T-cell (primary cell): ENCODE measurements at regions not wholly inside any gene's neighbourhood (a gene's known extent, or its start where the extent isn't known, plus 50 kb on each side); places are given as distances from the start of the nearest gene placed in this dataset.
A peak's percentile ranks its signal among the peaks of the same experiment; 100 is the strongest.

Experiments used
- ATAC-seq, 4 experiments: fragments of 200-7000 bp in 3 of 4; fragments of 150-1000 bp in 1 of 4; cut with Tn5 transposase; replicated peaks in 1 of 4; 1 replicate in 3 of 4; 2 replicates in 1 of 4; pipeline ENCODE4 v1.10.0; 2021; ENCODE audit warnings: moderate library complexity in 3 of 4, mild to moderate bottlenecking in 2 of 4, moderate number of reproducible peaks in 1 of 4
- CTCF ChIA-PET, 2 donors: fragments of 300-600 bp; sonication (Branson Sonifier 250); formaldehyde crosslinking; loops; one replicate each; lab custom pipeline; 2022; ENCODE audit warnings: antibody characterized with exemption in 2 of 2; lab: Charles Lee
- POLR2A ChIA-PET, 2 donors: fragments of 300-600 bp; sonication (Branson Sonifier 250); formaldehyde crosslinking; loops; one replicate each; lab custom pipeline; 2022; ENCODE audit warnings: antibody characterized with exemption in 2 of 2; lab: Charles Lee
- DNase-seq, 35 experiments: peaks; one replicate each; pipeline versions ENCODE4 v3.0.0 to v3.0.0-alpha.2; 2013 to 2023
- H3K27ac ChIP-seq: one replicate; pipeline ENCODE4 v1.5.1; 2013; ENCODE audit warnings: low read length
- H3K27me3 ChIP-seq, 2 experiments: replicated peaks in 1 of 2; 1 replicate in 1 of 2; 2 replicates in 1 of 2; pipeline versions ENCODE4 v1.6.1 to v1.7.0; 2013; ENCODE audit warnings: low read length in 1 of 2, mixed read lengths in 1 of 2; ENCODE audit not compliant: control insufficient read depth in 2 of 2, insufficient read depth in 2 of 2; ENCODE audit errors: extremely low read depth in 1 of 2
- H3K36me3 ChIP-seq, 2 donors: 1 replicate in 1 of 2; 2 replicates in 1 of 2; pipeline versions ENCODE4 v1.6.1 to v1.7.0; 2013; ENCODE audit warnings: low read length in 1 of 2; ENCODE audit not compliant: control insufficient read depth in 2 of 2, insufficient read depth in 1 of 2; ENCODE audit errors: extremely low read depth in 1 of 2
- H3K4me1 ChIP-seq, 2 experiments: 1 replicate in 1 of 2; 2 replicates in 1 of 2; pipeline versions ENCODE4 v1.6.1 to v1.7.0; 2013; ENCODE audit warnings: low read length in 2 of 2, mixed read lengths in 1 of 2; ENCODE audit not compliant: insufficient read depth in 2 of 2, control insufficient read depth in 1 of 2; ENCODE audit errors: extremely low read depth in 1 of 2
- H3K4me3 ChIP-seq, 2 donors: 1 replicate in 1 of 2; 2 replicates in 1 of 2; pipeline versions ENCODE4 v1.5.1 to v1.7.0; 2013; ENCODE audit warnings: mild to moderate bottlenecking in 2 of 2, low read length in 1 of 2, moderate library complexity in 1 of 2; ENCODE audit not compliant: control insufficient read depth in 1 of 2; ENCODE audit errors: extremely low read depth in 1 of 2
- H3K9me3 ChIP-seq: 2 replicates; pipeline ENCODE4 v1.7.0; 2013
- H3K27ac Mint-ChIP-seq, 2 donors: one replicate each; pipeline ENCODE4 v1.8.0; 2020 to 2021; ENCODE audit warnings: mild to moderate bottlenecking in 2 of 2, mixed read lengths in 2 of 2
- H3K27me3 Mint-ChIP-seq, 2 donors: one replicate each; pipeline ENCODE4 v1.8.0; 2021 to 2022; ENCODE audit warnings: mixed read lengths in 2 of 2
- H3K36me3 Mint-ChIP-seq: one replicate; pipeline ENCODE4 v1.8.0; 2021; ENCODE audit warnings: mixed read lengths
- H3K4me1 Mint-ChIP-seq, 3 donors: one replicate each; pipeline ENCODE4 v1.8.0; 2020 to 2022; ENCODE audit warnings: mixed read lengths in 3 of 3, mild to moderate bottlenecking in 1 of 3
- H3K4me3 Mint-ChIP-seq, 3 donors: one replicate each; pipeline ENCODE4 v1.8.0; 2020 to 2022; ENCODE audit warnings: mild to moderate bottlenecking in 3 of 3, mixed read lengths in 3 of 3, moderate library complexity in 3 of 3
- H3K9me3 Mint-ChIP-seq, 3 donors: one replicate each; pipeline ENCODE4 v1.8.0; 2020 to 2022; ENCODE audit warnings: mixed read lengths in 3 of 3
- WGBS: methylation state at CpG from one replicate; pipeline ENCODE4 v1.1.5; 2013; ENCODE audit warnings: missing lambda C conversion rate; ENCODE audit not compliant: insufficient coverage; 5-methylcytosine and 5-hydroxymethylcytosine counted together

DNA sequence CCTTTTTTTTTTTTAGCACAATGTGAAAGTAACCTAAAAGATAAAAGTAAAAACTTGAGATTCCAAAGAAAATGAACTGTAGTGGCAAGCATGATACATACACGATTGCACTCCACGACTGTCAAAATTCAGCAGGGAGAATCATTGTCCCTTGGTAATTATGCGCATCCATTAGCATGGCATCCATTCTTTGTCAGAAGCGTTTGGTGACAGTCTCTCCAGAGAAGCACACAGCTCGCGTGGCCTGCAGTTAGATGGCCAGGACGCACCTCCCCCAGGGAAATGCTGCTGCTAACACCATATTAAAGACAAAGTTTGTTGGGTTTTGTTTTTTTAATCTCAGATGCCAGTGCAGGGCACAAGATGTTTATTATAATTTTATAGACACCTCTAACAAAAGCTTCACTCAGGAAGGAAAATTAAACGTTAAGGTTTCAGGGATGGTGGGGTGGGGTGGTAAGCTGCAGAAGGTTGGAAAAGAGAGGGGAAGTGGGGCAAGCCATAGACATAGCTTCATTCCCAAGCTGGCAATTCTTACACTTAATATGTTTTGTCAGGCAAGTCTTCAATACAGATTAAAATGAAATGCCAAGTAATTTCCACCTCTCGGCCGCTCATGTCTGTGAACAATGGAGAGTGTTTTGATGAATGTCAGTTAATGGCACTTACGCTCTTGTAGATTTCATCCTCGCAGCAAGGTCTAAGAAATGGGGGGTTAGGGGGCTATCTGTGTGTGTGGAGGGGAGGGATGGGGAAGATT lies 142.8 kb upstream of the TOPAZ1 start:
- ATAC-seq (no peak), DNase-seq (no peak)
- 97% methylated on average over 3 of the region's 12 CpGs for WGBS
- H3K36me3 ChIP-seq = no peaks in the 10 kb centered on the region
- CTCF ChIA-PET = no interaction called here
- no peak overlapping the region for H3K4me3 Mint-ChIP-seq
- H3K9me3 ChIP-seq = no peaks in the 10 kb centered on the region
- H3K27me3 ChIP-seq = peaks cover 0 to 13% of the 10 kb centered on the region in 2 experiments
- H3K4me1 ChIP-seq = no peaks in the 10 kb centered on the region
- no peaks in the 10 kb centered on the region for H3K4me1 Mint-ChIP-seq
- no peaks in the 10 kb centered on the region for H3K36me3 Mint-ChIP-seq
- no peak overlapping the region for H3K27ac Mint-ChIP-seq
- H3K27me3 Mint-ChIP-seq = peaks cover 28 to 39% of the 10 kb centered on the region in 2 donors
- no peak overlapping the region for H3K27ac ChIP-seq
- H3K9me3 Mint-ChIP-seq = no peaks in the 10 kb centered on the region
- H3K4me3 ChIP-seq = no peak overlapping the region
- POLR2A ChIA-PET = no interaction called here

DNA sequence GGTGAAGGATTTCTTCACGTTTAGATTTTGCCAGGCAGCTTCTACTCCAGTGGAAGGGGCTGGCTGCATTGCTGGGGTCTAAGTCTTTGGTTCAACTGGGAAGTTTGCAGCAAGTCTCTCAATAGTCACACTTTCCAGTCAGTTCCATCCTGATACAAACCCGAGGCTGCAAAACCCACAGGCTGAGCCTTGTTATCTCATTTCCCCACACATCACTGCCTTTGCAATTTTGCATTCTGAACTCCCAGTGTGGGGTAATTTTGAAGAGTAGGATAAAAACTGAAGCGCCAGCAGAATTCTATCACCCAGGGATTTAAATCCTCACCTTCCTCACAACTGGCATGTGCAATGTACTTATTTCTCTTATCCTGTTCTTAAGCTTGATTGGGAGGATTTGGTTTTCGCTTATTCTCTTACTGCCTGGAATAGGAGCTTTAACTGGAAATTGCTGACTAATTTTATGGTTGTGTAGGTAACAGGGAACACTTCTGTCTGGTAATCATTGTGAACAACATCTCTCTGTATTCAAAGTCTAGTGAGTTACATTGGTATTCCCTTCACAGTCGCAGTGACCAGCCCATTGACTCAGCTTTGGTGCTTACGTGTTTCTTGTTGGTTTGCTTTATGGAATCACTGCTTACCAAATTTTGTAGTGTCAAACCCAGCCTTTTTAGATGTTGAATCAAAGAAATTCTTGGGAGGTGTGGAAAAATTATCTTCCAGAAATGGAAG lies 142.0 kb upstream of the TOPAZ1 start:
- peaks cover 0 to 13% of the 10 kb centered on the region in 2 experiments for H3K27me3 ChIP-seq
- no peaks in the 10 kb centered on the region for H3K9me3 ChIP-seq
- ChIA-PET POLR2A (interaction anchor here in 1 of 2 donors (0.6 kb wide), 1 partner anchor 835 kb away, joined by 7 read pairs; no protein-coding TSS in a partner anchor), CTCF (no interaction called here)
- Mint-ChIP-seq H3K4me3 (no peak overlapping the region), H3K9me3 (no peaks in the 10 kb centered on the region), H3K27ac (no peak overlapping the region), H3K36me3 (no peaks in the 10 kb centered on the region), H3K27me3 (peaks cover 28 to 36% of the 10 kb centered on the region in 2 donors), H3K4me1 (peaks cover 0 to under 1% (median under 1%) of the 10 kb centered on the region in 3 donors)
- ATAC-seq (no peak), DNase-seq (no peak)
- H3K4me1 ChIP-seq = no peaks in the 10 kb centered on the region
- H3K4me3 ChIP-seq = no peak overlapping the region
- no peaks in the 10 kb centered on the region for H3K36me3 ChIP-seq
- 100% methylated on average over 1 of the region's 6 CpGs for WGBS
- H3K27ac ChIP-seq = no peak overlapping the region

DNA sequence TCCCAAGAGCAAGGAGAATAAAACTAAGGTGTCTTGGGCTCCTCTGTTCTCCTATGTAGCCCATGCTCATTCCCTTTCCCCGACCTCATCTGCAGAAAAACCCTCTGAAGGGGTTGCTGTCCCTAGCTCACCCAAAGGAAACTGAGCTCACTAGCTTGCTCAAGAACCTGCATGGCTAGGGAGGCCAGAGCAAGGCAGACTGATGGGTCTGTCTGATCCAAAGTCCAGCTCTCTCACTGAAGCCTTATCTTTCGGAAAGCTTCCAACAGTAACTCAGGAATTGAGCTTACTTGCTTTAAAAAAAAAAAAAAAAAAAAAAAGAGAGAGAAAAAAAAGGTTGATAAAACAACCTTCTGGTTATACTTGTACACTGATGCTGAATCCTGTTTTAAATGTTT lies 141.4 kb upstream of the TOPAZ1 start:
- Mint-ChIP-seq H3K27ac (no peak overlapping the region), H3K36me3 (no peaks in the 10 kb centered on the region), H3K27me3 (peaks cover 28 to 33% of the 10 kb centered on the region in 2 donors), H3K9me3 (no peaks in the 10 kb centered on the region), H3K4me3 (no peak overlapping the region), H3K4me1 (peaks cover 0 to 6% (median 6%) of the 10 kb centered on the region in 3 donors)
- ChIA-PET CTCF (no interaction called here), POLR2A (interaction anchor here in 1 of 2 donors (0.6 kb wide), 1 partner anchor 834 kb away, joined by 7 read pairs; no protein-coding TSS in a partner anchor)
- Histone ChIP-seq H3K27me3 (peaks cover 0 to 13% of the 10 kb centered on the region in 2 experiments), H3K27ac (no peak overlapping the region), H3K9me3 (no peaks in the 10 kb centered on the region), H3K36me3 (no peaks in the 10 kb centered on the region), H3K4me1 (no peaks in the 10 kb centered on the region), H3K4me3 (no peak overlapping the region)
- DNase-seq (no peak), ATAC-seq (no peak)
- WGBS = 100% methylated on average over 1 of the region's 2 CpGs

DNA sequence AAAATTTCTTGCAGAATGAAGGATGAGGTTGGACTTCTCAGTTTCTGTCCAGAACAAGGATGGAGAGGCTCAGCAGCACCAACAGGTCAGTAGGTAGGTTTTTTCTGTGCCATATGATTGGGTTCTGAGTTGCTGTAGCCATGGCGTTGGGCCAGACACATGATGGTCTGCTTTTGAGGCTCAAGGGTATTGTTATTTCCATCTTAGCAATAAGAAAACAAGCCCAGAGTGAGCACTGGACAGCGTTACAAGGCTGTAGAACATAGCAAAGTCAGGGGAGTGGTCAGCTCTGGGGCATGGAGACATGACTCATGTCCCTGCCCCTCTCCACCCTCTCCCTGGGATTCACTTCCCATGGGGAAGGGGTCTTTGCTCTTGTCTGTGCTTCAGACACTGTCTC lies 137.6 kb upstream of the TOPAZ1 start:
- WGBS = 88% methylated on average over 1 of the region's 2 CpGs
- Mint-ChIP-seq H3K27me3 (peaks cover 12 to 29% of the 10 kb centered on the region in 2 donors), H3K36me3 (no peaks in the 10 kb centered on the region), H3K27ac (no peak overlapping the region), H3K4me1 (peaks cover 0 to 6% (median 6%) of the 10 kb centered on the region in 3 donors), H3K4me3 (no peak overlapping the region), H3K9me3 (no peaks in the 10 kb centered on the region)
- no peak overlapping the region for H3K27ac ChIP-seq
- peaks cover 0 to 6% of the 10 kb centered on the region in 2 experiments for H3K27me3 ChIP-seq
- no peak overlapping the region for H3K4me3 ChIP-seq
- no peaks in the 10 kb centered on the region for H3K4me1 ChIP-seq
- no peak for DNase-seq
- H3K9me3 ChIP-seq = no peaks in the 10 kb centered on the region
- CTCF ChIA-PET = no interaction called here
- no peaks in the 10 kb centered on the region for H3K36me3 ChIP-seq
- no peak for ATAC-seq
- POLR2A ChIA-PET = no interaction called here

DNA sequence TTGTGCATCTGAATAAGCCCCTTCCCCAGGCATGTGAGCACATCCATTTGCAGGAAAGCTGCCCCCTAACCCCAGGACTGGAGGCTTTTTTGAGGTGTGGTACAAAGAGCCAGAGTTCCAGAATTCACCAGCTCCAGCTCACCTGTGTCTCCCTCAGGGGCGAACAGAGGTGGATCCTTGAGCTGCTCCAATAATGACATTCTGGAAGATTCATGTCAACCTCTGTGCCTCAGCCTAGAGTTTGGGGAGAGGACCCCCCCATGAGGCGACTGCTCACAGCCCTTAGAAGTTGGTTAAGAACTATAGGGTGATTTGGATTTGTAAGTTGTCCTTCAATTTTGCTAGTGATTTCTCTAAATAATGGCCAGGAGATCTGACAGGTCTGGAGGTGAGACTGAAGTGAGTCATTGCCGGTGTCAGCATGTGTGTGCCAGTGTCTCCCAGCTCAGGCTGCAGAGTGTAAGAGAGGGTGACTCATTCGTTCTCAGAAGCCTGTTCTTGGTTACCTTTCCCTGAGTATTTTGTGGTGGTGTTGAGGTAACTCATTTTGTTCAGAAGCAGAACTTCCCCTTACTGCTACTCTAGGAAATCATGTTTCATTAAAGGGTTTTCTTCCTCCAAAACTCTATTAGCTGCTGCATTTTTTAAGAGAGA lies 136.9 kb upstream of the TOPAZ1 start:
- H3K4me3 Mint-ChIP-seq = no peak overlapping the region

DNA sequence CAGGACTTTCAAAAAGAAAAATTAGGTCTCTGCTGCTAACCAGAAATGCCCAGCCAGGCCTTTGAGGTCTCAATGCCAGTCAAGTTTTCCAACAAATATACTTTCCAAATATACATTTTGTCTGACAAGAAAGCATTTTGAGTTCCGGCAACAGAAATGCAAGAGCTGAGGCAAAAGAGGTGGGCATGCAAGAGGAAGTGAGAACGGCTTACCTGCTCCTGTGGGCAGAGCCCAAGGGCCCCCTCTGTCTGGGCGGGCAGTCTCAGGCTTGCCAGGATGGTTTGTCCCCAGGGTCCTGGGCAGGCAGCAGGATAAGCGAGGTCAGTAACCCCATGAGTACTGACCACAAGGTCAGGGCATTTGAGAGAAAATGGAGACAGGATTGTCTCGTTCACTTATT lies 136.1 kb upstream of the TOPAZ1 start:
- Histone ChIP-seq H3K36me3 (no peaks in the 10 kb centered on the region), H3K27me3 (peaks cover 0 to 6% of the 10 kb centered on the region in 2 experiments), H3K9me3 (no peaks in the 10 kb centered on the region), H3K4me1 (no peaks in the 10 kb centered on the region), H3K27ac (no peak overlapping the region), H3K4me3 (no peak overlapping the region)
- POLR2A ChIA-PET = no interaction called here
- no peak for DNase-seq
- Mint-ChIP-seq H3K4me3 (no peak overlapping the region), H3K27ac (no peak overlapping the region), H3K4me1 (peaks cover 0 to 6% (median 6%) of the 10 kb centered on the region in 3 donors), H3K9me3 (no peaks in the 10 kb centered on the region), H3K27me3 (peaks cover 9 to 22% of the 10 kb centered on the region in 2 donors), H3K36me3 (no peaks in the 10 kb centered on the region)
- ATAC-seq = no peak
- 79% methylated on average over 2 of the region's 5 CpGs for WGBS
- CTCF ChIA-PET = no interaction called here

More for the DNA sequence above, 136.9 kb upstream of the TOPAZ1 start:
- Mint-ChIP-seq H3K4me1 (peaks cover 0 to 6% (median 6%) of the 10 kb centered on the region in 3 donors), H3K36me3 (no peaks in the 10 kb centered on the region), H3K27ac (peak overlapping the region in 1 of 2 donors; percentile 0), H3K27me3 (peaks cover 9 to 26% of the 10 kb centered on the region in 2 donors), H3K9me3 (no peaks in the 10 kb centered on the region)
- no peak overlapping the region for H3K4me3 ChIP-seq
- H3K4me1 ChIP-seq = no peaks in the 10 kb centered on the region
- ChIA-PET CTCF (no interaction called here), POLR2A (no interaction called here)
- H3K9me3 ChIP-seq = no peaks in the 10 kb centered on the region
- peak in 3 of 4 experiments; percentile 74 to 93 (median 92) for ATAC-seq
- WGBS = 41% methylated on average over 2 of the region's 4 CpGs
- peak in 1 of 35 experiments; percentile 5 for DNase-seq
- H3K27me3 ChIP-seq = peaks cover 0 to 6% of the 10 kb centered on the region in 2 experiments
- H3K27ac ChIP-seq = no peak overlapping the region
- no peaks in the 10 kb centered on the region for H3K36me3 ChIP-seq
